ENCODE measurements at regions not wholly inside any gene's neighbourhood (a gene's known extent, or its start where the extent isn't known, plus 50 kb on each side); places are given as distances from the start of the nearest gene placed in this dataset.

- TF ChIP-seq CTCF (optimal IDR thresholded peaks at IDR 0.05 in 1 of 3, IDR thresholded peaks at IDR 0.05 in 1 of 3, conservative IDR thresholded peaks at IDR 0.05 in 1 of 3; ENCODE audit: extremely low read depth in 1 of 3, insufficient read depth in 2 of 3, low read length in 3 of 3) (no peak), EZH2 (IDR thresholded peaks at IDR 0.05; ENCODE audit: low read length) (no peak)
Measured at GRCh38 chr14:100655741-100656085, 68.5 kb upstream of the BEGAIN start.
